Smooth muscle cell of the brain vasculature (primary cell): ENCODE measurements at regions not wholly inside any gene's neighbourhood (a gene's known extent, or its start where the extent isn't known, plus 50 kb on each side); places are given as distances from the start of the nearest gene placed in this dataset.
A peak's percentile ranks its signal among the peaks of the same experiment; 100 is the strongest.

Source experiments
- DNase-seq: peaks from one replicate; pipeline ENCODE4 v3.0.0-alpha.2; 2012; ENCODE audit warnings: low read depth, low spot score

DNA sequence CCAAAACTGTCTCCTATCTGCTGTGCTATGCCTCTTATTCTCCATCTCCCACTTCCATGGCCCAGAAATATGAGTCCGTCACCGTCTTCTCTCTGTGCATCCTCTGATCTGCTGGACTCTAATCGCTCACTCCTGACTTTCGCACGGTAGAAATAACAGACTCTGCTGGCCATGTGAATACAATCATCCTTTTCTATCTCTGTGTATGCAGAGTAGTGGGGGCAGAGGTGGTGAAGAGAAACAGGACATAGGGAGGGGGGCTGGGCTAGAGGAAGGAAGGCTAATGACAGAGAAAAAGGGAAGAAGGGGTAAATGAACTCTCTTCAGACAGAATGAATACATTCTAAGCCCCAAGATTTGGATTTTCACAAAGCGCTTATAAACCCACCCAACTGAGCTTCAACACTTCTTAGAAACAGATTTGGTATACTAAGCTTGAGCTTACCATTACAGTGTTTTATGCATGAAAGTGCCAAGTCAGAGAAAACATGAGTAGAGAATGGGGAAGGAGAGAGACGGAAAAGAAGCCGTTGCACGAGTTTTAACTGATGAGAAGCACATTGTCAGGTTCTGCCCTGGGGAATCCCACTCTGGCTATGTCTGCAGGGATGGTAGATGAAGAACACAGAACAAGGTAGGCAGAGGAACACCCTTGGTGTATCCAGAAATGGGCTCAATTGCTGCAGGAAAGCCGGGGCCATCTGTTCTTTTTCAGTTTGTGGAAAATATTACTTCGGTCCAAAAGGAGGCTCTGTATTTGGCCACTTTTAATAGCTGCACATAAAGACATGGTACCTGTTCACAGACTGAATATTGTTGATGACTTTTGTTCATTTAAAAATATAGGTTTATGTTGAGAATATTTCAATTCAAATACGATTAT, 324.7 kb downstream of the ETS1 start:
- DNase-seq: no peak

DNA sequence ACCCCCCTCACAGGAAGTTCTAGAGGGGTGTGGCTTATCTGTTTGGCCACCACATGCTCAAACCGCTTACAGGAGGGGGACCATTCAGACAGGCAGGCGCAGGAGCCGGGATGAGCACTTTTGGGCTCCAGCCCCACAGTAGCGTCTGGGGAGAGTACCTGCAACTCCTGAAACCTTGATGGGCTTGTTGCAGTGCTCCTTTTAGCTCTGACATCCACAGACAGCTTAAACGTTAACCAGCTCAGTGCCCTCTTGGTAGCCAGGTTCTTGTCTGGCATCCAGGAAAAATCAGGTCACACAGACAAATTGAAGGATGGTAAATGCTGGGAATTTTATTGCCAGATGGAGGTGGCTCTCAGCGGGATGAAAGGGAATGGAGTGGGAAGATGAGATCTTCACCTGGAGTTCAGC, 326.3 kb downstream of the ETS1 start:
- DNase-seq: no peak

DNA sequence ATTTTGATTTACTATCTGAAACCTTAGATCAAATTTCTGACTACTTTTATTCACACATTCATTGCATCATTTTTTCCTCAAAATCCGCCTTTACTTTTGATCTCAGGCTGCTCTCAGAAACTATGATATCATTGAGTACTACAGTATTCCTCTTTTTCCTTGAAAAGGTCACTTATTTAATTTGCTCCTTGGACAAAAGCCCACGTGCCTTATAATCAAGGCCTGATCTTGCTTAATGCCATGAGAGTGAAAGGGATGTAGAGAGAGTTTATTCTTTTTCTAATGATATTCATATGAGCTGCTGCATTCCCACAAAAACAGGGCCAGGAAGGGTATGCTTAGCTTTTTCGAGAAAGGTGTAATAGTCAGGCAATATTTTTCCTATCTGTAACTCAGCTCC, 327.0 kb downstream of the ETS1 start:
- no peak for DNase-seq

DNA sequence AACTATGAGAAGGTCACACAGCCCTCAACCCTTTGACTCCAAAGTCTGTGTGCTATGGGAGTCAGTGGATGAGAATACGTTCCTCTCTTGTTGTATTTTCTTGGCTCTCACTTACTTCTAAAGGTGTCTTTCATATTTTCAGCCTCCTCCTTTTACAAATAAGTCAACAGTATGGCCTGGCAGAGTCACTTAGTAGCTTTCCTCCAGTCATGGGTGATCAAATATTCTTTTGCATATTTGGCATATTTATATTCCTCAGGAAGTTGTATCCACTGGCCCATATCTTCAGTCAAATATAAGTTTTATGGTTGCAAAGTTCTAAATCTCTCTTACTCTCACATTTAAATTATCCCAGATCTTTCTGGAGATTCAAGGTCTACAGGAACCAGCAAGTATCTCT, 327.5 kb downstream of the ETS1 start:
- no peak for DNase-seq

DNA sequence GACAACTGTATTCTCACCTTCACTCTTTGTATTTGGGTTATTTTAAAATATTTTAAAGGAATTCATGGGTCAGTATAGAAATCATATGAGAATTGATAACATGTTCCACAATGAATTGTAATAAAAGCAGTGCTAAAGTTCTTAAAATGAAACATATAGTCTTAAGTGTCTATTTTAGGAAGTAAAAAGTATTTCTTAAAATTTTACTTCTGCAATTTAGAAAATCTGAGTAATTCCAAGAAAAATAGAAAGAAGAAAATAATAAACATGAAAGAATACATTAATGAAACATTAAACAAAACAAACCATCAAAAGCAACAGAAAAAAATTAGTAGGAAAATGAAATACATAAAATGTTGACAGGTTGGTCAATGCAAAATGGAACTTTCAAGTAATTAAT, 332.4 kb downstream of the ETS1 start:
- no peak for DNase-seq

DNA sequence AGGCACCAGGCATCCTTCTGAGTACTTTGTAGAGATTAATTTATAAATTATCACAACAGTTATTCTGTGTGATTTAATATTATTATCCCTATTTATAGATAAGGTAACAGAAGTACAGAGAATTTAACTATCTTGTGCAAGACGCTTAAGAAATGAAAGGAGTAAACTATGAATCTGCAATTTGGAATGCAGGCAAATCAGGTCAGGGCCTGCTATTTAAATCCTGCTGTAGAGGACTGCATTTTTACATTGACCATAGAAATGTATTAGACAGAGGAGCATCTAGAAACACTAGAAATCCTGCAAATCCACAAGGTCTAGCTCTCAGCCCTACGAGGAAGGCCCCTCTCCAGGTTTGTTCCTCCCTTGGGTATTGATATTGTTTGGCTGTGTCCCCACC, 336.2 kb downstream of the ETS1 start:
- DNase-seq: no peak

DNA sequence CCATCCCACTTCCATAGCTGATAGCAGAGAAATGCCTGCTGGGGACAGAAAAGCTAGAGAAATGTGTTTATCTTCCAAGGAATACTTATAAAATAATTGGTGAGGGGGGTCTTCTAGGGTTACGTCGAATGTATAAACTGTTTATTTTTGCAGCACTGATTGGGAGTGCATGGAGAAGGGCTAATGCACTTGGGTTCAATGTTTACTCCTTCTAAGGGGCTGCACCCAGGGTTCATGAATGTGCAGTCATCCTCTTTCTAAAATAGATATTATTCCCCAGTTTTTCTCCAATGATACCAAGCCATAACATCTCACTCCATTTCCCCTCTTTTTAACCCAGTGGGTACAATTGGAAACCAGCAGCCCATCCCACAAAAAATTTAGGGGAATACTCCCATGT, 336.9 kb downstream of the ETS1 start:
- DNase-seq: no peak

DNA sequence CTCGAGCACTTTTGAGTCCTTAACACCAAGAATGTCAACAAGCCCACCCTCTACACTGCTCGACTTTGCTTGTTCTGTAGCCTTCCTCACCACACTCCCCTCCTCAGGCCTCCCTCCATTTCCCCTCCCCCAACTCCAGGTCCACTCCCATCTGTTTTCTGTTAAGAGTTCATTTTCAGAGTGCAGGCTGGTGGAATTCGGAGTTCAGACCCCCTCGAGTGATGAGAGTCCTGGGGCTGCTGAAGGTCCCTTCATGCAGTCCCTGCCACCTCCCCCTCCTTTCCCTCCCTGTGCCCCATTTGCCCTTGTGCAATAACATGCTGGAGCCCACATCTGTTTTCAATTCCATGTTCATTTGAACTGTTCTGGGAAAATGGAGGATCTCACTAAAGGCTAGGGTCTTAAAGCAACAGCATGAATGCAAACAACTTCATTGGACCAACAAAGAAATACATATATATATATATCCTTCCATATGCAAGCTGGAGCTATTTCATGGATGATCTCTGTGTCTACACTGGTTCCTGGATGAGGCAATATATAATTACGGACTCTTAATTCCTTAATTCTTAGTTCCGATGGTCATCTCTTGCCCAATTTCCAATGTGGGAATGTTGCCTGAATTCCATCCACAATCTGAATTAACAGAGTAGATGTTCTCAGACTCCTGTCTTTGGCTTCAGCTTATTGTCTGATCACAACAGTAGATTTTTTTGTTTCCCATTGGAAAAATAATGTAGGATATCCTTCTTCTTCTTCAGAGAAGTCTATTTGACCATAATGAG, 340.4 kb downstream of the ETS1 start:
- DNase-seq: peak; percentile 84

DNA sequence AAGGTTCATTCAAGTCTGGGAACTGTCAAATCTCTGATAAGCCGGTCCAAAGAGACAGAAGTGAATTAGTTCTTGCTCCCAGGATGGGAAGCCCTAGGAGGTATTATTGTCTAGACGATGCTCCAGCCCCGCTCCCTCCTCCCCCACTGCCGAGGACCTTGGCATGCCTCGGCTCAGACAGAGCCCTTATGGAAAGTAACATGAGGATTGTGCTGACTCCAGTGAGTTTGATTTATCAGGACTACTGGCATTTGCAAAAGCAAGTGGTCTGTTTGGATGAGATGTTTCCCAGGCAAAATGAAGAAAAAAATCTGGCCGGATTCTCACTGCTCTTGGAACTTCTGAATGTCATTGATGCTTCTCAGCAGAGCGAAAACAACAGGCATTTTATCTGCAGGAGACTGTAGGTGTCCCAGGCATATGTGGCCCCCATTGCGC, 341.0 kb downstream of the ETS1 start:
- DNase-seq: peak; percentile 79

DNA sequence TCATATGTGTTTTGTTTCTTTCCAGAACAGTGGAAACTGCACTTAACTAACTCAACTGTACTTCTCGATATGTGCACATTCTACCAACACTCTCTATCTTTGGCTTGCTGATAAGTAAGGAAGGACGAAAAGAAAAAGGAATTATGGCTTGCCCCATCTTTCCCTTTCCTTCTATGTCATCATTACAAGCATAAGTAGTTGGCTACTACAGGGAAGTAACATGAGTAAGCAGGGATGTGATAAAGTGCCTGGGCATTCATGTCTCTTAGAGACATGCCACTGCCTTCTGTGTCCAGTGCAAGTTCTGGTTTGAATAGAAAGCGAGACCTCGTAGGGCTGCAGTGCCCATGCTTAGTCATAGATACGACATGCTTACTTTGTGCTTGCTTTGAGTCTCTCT, 342.5 kb downstream of the ETS1 start:
- no peak for DNase-seq

DNA sequence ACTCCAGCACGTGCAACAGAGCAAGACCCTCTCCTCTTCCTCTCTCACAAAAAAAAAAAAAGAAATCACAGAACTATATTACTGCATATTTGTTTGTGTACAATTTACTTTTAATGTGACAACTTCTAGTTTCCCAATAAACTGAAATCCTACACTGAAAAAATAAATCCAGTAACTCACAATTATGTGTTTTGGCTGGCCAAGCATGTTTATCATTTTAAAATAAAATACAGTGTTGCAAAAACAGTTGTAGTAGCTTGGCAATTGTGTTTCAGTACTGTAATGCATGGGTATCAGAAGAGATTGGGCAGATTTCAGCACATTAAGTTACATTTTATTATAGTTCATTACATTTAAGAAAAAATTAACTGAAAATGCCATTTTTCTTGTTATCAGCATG, 344.9 kb downstream of the ETS1 start:
- no peak for DNase-seq

DNA sequence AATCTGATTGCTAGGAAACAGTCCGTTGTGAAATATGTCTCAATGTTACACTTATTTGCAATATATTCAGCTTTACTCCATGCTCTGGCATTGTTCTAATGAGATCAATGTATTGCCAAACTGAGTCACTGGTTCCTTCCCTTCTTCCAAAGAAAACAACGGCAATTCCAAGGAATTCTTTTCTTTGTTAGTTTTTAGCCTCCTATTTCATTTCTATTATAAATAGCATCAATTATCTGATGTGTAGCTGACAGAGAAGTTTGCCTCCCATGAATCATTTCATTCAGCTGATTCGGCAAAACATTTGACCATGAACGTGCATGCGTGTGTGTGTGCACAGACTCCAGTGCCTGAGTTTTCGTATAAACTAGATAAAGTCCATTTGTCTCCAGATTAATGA, 346.8 kb downstream of the ETS1 start:
- no peak for DNase-seq

DNA sequence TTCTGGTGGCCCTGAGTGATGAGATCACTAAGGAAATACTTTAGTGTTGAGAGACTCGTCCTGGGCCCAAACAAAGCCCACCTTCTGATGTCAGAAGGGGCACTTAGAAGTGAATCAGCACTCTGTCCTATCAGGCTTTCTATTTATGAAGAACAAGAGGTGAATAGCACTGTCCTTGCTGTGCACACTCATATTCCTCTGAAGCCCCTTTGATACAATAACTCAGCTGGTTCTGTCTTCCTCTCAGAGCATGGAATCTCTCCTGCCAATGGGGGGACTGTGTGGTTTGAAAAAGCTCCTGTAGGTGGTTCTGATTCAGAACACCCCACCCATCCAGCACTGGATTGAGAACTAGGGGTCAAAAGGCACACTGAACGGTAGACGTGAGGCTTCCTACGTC, 348.1 kb downstream of the ETS1 start:
- no peak for DNase-seq

DNA sequence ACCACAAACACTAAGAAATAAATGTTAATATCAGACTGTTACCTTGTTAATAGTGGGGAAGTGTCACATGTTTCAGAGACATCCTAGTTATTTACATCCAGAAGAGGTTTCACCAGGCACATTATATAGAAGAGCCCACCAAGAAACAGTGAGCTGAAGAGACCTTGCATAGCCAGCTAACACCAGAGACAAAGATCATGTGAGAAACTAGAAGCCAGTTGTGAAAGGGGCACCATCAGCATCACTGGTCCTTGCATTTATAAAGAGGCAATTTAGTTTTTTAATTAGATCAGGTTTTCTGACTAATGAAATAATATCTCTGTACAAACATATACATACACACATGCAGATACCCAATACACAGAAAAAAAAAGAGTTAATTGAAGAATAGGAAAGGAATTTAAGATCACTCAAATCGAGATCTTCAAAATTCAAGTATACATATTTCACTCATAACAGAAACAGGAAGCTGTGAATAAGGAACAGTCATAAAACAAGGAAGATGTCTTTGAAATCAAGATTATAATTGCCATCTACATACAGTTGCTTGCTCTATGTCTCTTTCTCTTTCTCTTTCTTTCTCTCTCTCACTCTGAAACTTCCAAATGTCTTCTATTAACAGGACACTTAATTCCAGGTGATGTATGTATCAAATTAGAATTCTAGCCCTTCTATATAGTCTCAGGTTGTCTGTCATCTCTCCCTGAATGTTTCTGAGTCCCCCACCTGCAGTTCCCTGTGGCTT, 348.7 kb downstream of the ETS1 start:
- DNase-seq: no peak

DNA sequence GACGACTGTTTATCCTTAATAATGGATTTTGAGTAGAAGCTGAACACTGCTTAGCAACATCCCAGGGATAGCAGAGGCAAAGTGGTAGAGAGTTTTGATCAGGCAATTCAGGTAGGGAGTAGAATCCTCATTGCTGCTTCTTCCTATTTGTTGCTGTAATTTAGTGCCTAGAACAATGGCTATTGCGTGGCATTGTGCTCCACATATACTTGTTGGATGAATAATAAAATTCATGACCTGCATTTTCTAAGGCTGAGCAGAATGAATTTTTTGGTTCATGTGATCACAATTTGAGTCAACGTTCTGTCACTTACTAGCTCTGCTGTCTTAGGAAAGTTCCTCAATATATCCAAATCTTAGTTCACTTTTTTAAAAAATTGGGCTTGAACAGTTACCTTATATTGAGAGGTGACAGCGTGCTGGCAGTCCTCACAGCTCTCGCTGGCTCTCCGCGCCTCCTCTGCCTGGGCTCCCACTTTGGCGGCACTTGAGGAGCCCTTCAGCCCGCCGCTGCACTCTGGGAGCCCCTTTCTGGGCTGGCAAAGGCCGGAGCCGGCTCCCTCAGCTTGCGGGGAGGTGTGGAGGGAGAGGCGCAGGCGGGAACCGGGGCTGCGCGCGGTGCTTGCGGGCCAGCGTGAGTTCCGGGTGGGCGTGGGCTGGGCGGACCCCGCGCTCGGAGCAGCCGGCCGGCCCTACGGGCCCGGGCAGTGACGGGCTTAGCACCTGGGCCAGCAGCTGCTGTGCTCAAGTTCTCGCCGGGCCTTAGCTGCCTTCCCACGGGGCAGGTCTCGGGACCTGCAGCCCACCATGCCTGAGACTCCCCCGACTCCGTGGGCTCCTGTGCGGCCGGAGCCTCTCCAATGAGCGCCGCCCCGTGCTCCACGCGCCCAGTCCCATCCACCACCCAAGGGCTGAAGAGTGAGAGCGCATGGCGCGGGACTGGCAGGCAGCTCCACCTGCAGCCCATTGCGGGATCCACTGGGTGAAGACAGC, 350.6 kb downstream of the ETS1 start:
- no peak for DNase-seq

DNA sequence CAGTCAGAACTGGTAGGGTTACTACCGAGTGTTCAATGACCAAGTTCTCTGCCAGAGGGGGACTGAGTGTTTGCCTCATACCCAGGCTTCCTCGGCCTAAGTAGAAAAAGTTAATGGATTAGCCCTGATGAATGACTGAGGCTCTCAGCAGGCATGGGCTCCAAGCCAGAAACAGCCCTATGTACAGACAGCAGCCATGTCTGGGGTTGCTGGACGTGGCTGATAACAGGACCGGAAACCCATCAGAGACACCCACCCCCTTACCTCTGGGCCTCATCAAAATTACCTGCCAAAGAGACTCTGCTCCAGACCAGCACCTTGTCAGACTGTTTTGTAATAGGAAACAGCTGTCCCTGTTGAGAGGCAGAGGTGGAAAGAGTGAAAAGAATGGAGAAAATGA, 351.4 kb downstream of the ETS1 start:
- DNase-seq: no peak

DNA sequence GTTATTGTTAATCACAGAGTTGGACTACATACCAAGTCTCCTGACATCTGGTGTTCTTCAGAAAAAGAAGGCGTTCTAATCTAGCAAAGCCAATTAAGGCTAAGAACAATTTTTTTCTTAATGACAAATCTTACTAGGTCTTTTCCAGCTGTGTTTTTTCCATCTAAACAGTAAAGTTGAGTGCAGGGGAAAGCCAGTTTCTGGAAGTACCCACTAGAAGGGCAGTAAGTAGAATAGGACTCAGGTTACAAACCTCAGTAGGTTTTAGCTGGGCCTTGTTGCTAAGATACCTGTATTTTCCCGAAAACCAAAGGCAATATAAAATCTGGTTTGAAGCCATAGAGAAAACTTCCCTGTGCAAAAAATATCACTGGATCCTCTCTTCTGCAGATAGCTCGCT, 351.9 kb downstream of the ETS1 start:
- DNase-seq: no peak

DNA sequence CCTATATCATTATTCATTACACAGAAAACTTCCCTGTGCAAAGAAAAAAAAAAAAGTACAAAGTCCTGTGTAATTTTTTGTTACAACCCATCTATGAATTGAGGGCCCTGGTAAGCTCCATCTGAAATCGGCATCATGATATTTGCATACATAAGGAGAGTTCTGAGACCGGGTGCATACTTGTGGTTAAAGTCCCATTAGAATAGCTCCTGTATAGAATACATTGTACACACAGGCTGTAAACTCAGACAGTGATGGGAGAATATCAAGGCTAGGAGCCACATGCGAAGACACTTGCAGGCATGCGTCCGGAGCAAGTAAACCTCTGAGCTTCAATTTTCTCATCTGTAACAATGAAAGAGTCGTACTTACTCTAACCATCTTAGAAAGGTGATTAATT, 353.2 kb downstream of the ETS1 start:
- DNase-seq: no peak

DNA sequence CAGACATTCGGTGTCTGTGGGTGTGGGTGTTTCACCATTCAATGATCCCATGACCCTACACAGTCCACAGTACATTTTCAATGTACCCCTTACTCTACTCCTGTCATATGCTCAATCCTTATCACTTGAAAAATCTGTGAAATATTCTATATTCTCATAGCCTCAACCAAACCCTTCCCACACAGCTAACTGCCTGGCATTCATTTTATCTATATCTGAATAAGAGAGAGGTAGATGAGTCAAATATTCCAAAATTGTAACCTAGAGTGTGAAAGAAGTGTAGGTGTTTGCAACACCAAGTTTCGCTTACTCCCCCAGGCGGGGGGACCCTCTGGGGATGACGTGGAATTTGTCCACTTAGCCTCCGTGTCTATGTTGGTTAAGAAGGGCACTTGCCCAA, 354.8 kb downstream of the ETS1 start:
- DNase-seq: no peak

DNA sequence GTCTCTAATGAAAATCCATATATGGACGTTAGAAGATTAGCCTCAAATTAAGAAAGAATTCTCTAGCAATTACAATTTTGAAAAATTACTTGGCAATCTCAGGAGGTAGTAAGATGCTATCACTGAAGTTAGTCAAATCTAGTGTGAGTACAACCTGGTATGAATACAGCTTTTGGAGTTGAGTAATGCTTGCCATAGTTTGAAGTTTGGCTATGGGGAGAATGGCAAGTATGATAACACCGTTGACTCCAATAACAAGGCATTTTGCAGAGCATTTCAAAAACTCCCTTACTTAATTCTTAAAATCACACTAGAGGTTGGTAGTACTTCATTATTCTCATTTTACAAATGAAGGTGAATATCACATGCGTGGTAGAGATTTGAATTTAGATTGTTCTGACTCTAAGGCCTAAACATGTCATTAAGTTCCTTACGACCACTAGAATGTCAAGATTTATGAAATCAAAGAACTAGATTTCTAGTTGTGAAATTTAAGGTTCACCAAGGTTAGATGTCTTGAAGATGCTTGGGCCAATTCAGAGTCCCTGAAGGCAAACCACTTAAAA, 355.4 kb downstream of the ETS1 start:
- no peak for DNase-seq

DNA sequence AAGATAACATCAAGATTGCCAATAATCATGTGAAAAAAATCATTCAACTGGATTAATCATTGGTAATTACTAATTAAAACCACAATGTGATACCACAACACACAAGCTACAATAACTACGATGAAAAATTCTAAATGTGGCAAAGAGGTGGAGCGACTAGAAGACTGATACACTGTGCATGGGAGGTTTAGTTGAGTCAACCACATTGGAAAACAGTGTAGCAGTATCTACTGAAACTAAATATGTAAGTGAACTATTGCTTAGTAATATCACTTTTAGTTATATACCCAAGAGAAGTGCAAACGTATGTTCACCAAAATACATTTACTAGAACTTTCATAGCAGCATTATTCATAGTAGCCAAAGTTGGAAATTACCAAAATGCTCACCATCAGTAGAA, 359.9 kb downstream of the ETS1 start:
- DNase-seq: no peak
